GM10248 (cell line): ENCODE measurements at regions not wholly inside any gene's neighbourhood (a gene's known extent, or its start where the extent isn't known, plus 50 kb on each side); places are given as distances from the start of the nearest gene placed in this dataset.

Source experiments
- CTCF ChIA-PET: fragments of 300-600 bp; sonication (Branson Sonifier 250); formaldehyde crosslinking; extraction: SDS; loops from one replicate; lab custom pipeline; 2021; ENCODE audit warnings: antibody characterized with exemption; lab: Yijun Ruan, JAX
- POLR2A ChIA-PET: fragments of 350-650 bp; sonication (Branson Sonifier 250); formaldehyde crosslinking; extraction: SDS; loops from one replicate; lab custom pipeline; 2020; ENCODE audit warnings: antibody characterized with exemption; lab: Yijun Ruan, JAX
- DNase-seq: peaks from one replicate; pipeline ENCODE4 v3.0.0; 2012; ENCODE audit errors: extremely low spot score
- TF ChIP-seq, protein P1 (sequence below): IDR thresholded peaks from 2 replicates; pipeline ENCODE4 v1.5.1; 2012; ENCODE audit warnings: mild to moderate bottlenecking, low read depth; ENCODE audit errors: extremely low read depth, missing control alignments, control extremely low read depth

DNA sequence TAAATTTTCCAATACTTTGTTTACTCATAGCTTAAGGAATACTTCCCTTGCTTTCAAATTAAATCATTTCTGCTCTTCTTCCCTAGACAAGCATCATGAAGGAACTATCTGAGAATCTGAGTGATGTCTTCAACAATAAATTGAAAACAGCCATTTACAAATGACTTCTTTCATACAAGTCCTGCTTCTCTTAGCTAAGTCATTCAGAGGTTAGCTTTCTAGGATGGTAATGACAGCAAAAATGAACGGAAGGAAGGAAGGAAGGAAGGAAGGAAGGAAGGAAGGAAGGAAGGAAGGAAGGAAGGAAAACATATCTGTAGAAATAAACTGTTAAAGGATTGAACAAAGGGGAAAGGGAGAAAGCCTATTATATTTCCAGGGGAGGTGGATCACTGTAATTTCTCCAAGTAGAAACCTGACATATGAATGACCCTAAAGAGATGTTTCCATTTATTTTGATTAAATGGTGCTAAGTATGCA lies 335.0 kb upstream of the KYNU start:
- ChIA-PET POLR2A (no interaction called here), CTCF (interaction anchor here (1.5 kb wide), 1 partner anchor 10 kb away, joined by 3 read pairs; no protein-coding TSS in a partner anchor)
- TF ChIP-seq, protein P1, sequence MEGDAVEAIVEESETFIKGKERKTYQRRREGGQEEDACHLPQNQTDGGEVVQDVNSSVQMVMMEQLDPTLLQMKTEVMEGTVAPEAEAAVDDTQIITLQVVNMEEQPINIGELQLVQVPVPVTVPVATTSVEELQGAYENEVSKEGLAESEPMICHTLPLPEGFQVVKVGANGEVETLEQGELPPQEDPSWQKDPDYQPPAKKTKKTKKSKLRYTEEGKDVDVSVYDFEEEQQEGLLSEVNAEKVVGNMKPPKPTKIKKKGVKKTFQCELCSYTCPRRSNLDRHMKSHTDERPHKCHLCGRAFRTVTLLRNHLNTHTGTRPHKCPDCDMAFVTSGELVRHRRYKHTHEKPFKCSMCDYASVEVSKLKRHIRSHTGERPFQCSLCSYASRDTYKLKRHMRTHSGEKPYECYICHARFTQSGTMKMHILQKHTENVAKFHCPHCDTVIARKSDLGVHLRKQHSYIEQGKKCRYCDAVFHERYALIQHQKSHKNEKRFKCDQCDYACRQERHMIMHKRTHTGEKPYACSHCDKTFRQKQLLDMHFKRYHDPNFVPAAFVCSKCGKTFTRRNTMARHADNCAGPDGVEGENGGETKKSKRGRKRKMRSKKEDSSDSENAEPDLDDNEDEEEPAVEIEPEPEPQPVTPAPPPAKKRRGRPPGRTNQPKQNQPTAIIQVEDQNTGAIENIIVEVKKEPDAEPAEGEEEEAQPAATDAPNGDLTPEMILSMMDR, result no peak
- no peak for DNase-seq

DNA sequence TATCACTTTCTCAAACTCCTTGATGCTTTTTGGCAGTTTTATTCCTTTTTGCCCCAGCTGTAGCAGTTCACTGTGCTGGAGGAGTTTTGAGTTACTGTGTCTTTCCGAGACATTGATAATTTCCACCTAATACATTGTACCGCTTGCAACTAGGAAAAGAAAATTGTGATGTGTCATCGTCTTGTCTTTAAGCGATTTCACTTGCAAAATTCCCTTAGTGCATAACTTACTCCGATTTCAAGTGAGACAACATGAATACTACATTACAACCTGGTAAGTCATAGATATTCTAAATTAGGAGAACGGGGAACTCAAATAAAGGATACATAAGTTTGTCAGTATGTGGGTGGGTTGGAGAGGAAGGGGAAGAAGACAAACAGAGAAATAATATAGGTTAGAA lies 340.5 kb upstream of the KYNU start:
- ChIA-PET POLR2A (no interaction called here), CTCF (no interaction called here)
- TF ChIP-seq, protein P1, result no peak
- no peak for DNase-seq

DNA sequence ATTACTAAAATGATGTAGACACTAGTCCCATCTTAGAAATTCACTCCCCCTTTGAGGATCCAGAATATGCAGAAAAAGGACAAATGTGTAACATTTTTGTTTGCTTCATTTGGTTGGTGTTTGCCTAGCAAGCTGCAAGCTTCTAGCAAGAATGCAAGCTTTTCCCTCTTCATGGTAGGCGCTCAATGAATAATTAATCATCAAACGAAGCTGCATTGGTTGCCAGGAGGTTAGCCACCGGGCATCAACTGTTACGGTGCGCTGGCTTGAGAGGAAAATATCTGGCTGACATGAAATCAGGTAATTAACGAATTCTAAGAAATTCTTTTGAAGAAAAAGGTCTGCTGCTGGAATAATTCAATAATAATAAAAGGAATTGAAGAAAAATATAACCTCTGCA lies 341.0 kb upstream of the KYNU start:
- POLR2A ChIA-PET, result no interaction called here
- TF ChIP-seq, protein P1, result no peak
- CTCF ChIA-PET, result interaction anchor here (1.5 kb wide), 1 partner anchor 19 kb away, joined by 3 read pairs; no protein-coding TSS in a partner anchor
- DNase-seq, result no peak

DNA sequence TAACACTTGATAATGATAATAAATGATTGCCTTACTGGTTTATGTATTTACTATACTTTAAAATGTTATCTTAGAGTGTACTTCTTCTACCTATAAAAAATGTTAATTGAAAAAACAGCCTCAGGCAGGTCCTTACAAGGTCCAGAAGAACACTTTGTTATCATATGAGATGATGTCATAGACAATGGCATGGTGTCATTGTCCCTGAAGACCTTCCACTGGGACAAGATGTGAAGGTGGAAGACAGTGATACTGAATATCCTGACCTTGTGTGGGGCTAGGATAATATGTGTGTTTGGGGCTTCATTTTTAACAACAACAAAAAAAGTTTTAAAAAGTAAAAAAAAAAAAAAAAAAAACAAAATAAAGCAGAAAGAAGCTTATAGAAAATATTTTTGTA lies 342.2 kb upstream of the KYNU start:
- no peak for DNase-seq
- TF ChIP-seq, protein P1, result no peak
- CTCF ChIA-PET, result interaction anchor here (0.6 to 1.5 kb wide), 2 partner anchors 18 to 44 kb away, joined by 3 read pairs; no protein-coding TSS in a partner anchor
- POLR2A ChIA-PET, result no interaction called here

DNA sequence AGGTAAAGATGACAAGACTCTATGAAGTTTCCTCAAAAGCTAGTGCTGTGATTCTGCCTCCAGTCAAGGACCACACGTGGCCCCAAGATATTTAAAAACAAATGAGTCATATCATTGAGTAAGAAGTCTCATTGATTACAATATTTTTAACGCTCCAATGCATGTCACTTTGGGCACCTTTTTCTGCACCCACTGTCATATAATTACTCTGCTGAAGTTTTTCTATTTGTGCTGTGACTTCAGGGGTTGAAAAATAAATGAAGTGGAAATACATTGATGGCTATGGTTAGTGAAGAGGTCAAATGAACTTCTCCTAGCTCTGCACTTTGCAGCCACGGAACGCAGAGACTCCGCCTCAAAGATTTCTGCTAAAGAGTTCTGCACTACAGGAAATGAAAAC lies 344.3 kb upstream of the KYNU start:
- TF ChIP-seq, protein P1, result no peak
- no peak for DNase-seq
- CTCF ChIA-PET, result interaction anchor here (1.2 to 1.4 kb wide), 2 partner anchors 8 to 12 kb away, joined by 3 read pairs; no protein-coding TSS in a partner anchor
- POLR2A ChIA-PET, result no interaction called here

DNA sequence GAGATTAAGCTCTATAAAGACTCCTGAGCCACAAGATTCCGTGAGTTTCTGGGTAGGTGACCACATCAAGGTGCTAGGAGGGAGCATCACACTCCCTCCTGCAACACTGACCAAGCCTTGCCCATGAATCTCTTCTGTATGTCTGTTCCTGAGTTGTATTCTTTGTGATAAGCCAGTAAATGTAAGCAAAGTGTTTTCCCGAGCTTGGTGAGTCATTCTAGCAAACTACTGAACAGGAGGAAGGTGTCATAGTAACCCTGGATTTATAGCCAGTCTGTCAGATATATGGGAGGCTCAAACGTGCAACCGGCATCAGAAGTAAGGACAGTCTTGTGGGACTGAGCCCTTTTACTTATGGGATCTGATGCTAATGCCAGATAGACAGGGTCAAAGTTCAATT lies 346.1 kb upstream of the KYNU start:
- CTCF ChIA-PET, result interaction anchor here (1.1 to 1.7 kb wide), 4 partner anchors 10 to 449 kb away, joined by 3 to 4 read pairs (median 4); no protein-coding TSS in a partner anchor
- POLR2A ChIA-PET, result no interaction called here
- TF ChIP-seq, protein P1, result no peak
- DNase-seq, result no peak

DNA sequence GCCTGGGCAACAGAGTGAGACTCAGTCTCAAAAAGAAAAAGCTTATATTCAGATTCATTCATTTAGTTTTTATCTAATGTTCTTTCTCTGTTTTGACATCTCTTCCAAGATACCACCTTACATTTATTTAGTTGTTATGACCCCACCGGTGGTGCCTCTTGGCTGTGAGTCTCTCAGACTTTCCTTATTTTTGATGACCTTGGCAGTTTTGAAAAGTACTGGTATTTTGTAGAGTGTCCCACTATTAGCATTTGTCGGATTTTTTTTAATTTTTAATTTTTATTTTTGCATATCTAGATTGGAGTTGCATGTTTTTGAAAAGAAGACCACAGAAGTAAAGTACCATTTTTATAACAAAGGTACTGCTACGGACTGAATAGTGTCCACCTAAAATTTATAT lies 351.7 kb upstream of the KYNU start:
- CTCF ChIA-PET, result interaction anchor here (1.0 kb wide), 1 partner anchor 11 kb away, joined by 3 read pairs; no protein-coding TSS in a partner anchor
- POLR2A ChIA-PET, result no interaction called here

More for the DNA sequence above, 351.7 kb upstream of the KYNU start:
- TF ChIP-seq, protein P1, result no peak
- DNase-seq, result no peak
